ENCODE measurements at regions not wholly inside any gene's neighbourhood (a gene's known extent, or its start where the extent isn't known, plus 50 kb on each side); places are given as distances from the start of the nearest gene placed in this dataset.

DNA sequence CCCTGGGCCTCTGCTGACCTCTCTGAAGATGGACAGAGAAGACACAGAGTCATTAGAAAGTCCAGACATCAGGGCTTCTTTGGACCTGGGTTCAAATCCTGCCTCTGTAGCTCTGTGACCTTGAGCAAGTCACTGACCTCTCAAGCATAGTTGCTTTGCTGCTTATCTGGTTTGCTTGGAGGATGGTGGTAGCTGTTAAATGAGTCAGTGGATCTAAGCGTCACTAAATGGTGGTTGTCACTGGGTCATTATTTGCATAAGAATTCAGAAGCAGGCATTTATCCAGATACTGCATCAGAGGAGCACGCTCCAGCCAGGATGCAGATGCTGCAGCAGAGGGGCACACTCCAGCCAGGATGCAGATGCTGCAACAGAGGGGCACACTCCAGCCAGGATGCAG is 229.2 kb downstream of the GLI2 start:
- Histone ChIP-seq H3K4me1 (ENCODE audit: control insufficient read depth in 1 of 2, insufficient read depth in 1 of 2, low read depth in 1 of 2, low read length in 1 of 2) (no peaks in the 10 kb centered on the region), H3K36me3 (no peaks in the 10 kb centered on the region), H3K4me3 (ENCODE audit: low read depth in 1 of 2, low read length in 1 of 2) (no peak overlapping the region), H3K9me3 (no peaks in the 10 kb centered on the region), H3K27me3 (no peaks in the 10 kb centered on the region), H3K27ac (no peak overlapping the region)
- TF ChIP-seq, protein P1, sequence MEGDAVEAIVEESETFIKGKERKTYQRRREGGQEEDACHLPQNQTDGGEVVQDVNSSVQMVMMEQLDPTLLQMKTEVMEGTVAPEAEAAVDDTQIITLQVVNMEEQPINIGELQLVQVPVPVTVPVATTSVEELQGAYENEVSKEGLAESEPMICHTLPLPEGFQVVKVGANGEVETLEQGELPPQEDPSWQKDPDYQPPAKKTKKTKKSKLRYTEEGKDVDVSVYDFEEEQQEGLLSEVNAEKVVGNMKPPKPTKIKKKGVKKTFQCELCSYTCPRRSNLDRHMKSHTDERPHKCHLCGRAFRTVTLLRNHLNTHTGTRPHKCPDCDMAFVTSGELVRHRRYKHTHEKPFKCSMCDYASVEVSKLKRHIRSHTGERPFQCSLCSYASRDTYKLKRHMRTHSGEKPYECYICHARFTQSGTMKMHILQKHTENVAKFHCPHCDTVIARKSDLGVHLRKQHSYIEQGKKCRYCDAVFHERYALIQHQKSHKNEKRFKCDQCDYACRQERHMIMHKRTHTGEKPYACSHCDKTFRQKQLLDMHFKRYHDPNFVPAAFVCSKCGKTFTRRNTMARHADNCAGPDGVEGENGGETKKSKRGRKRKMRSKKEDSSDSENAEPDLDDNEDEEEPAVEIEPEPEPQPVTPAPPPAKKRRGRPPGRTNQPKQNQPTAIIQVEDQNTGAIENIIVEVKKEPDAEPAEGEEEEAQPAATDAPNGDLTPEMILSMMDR (IDR thresholded peaks at IDR 0.05) = no peak

DNA sequence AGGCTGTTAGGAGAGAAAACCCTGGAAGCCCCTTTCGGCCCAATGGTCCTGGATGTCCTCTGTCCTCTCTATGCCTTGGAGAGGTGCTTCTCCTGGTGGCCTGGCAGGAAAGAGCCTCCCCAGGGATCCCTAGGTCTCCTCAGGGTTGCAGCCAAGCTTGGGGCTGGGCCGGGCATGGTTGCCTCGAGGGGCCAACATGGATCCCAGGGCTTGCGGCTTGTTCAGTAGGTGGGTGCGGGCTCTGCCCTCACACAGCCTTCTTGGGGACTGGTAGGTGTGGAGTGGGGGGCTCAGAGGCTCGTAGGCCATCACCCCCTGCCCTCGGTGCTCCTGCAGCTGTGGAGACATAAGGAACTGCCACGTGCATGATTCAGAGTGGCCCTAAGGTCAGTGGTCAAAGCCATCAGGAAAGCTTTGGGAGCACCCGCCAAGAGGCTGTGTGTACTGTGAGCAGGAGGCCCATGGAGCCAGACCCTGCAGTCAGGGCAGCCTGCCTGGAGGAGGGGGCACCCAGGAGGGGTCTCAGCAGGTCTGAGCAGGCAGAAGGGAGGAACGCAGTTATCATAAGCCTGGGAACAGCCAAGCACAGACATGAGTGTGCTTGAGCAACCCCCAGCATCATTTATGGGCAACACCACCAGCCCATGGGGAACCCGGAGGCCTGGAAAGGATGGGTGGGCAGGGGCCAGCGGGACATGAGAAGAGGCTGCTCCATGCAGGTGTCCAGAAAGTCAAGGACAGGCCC is 231.0 kb downstream of the GLI2 start:
- no peak overlapping the region for H3K27ac ChIP-seq
- H3K4me1 ChIP-seq (ENCODE audit: control insufficient read depth in 1 of 2, insufficient read depth in 1 of 2, low read depth in 1 of 2, low read length in 1 of 2) = no peaks in the 10 kb centered on the region
- H3K27me3 ChIP-seq = no peaks in the 10 kb centered on the region
- H3K36me3 ChIP-seq = no peaks in the 10 kb centered on the region
- H3K4me3 ChIP-seq (ENCODE audit: low read depth in 1 of 2, low read length in 1 of 2) = no peak overlapping the region
- H3K9me3 ChIP-seq = no peaks in the 10 kb centered on the region
- TF ChIP-seq, protein P1 (IDR thresholded peaks at IDR 0.05) = no peak

DNA sequence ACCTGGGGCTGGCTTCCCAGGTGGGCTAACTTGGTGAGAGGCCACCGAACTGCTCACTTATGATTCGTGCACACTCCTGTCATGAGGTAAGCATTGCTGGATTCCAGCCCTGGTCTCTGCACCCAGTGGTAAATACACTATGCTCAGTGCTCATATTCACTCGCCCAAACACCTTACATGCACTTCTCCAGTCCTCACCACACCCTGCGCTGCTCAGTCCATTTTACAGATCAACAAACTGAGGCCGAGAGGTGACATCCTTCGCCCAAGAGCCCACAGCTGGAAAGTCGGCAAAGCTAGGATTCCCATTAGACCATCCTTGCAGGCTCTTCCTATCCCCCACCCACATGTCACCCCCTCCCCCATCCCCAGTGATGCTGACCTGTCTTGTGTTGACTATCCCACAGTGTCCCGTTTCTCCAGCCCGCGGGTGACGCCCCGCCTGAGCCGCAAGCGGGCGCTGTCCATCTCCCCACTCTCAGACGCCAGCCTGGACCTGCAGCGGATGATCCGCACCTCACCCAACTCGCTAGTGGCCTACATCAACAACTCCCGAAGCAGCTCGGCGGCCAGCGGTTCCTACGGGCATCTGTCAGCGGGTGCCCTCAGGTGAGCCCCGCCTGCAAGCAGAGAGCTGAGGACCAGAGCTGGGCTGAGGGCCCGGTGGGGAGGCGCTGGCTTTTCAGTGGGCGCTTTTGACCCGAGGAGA is 232.8 kb downstream of the GLI2 start:
- Histone ChIP-seq H3K4me3 (ENCODE audit: low read depth in 1 of 2, low read length in 1 of 2) (no peak overlapping the region), H3K9me3 (no peaks in the 10 kb centered on the region), H3K27me3 (no peaks in the 10 kb centered on the region), H3K36me3 (no peaks in the 10 kb centered on the region), H3K4me1 (ENCODE audit: control insufficient read depth in 1 of 2, insufficient read depth in 1 of 2, low read depth in 1 of 2, low read length in 1 of 2) (no peaks in the 10 kb centered on the region), H3K27ac (no peak overlapping the region)
- TF ChIP-seq, protein P1 (IDR thresholded peaks at IDR 0.05) = no peak

DNA sequence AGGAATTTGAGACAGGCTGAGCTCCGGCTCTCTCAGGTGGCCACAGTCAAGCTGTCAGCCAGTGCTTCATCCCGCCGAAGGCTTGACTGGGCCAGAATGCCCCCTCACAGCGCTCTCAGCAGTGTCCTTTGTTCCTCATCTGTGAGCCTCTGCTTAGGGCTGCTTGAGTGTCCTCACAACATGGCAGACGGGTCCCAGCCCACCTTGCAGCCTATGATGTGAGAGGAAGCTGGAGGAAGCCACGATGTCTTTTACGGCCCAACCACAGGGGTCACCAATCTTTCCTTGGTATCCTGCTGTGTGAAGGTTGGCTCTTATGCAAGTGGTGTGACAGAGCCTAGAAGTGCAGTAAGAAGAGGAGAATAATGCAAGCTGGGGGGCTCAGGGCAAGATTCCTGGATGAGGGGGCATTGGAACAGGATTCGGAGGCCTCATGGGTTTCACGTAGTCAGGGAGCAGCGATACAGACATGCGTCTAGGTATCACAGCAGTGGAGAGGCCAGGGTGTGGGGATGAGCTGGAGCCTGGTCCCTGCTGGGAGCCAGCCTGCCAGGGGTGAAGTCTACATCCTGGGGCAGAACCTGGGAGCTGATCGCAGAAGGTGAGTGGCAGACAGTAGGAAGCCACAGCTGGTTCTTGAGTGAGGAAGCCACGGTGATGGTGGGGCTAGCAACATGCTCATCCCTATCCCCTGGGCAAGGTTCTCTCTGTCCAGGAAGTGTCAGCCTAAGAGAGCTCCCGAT is 234.1 kb downstream of the GLI2 start:
- no peak overlapping the region for H3K4me3 ChIP-seq (ENCODE audit: low read depth in 1 of 2, low read length in 1 of 2)
- TF ChIP-seq, protein P1 (IDR thresholded peaks at IDR 0.05) = no peak
- no peaks in the 10 kb centered on the region for H3K36me3 ChIP-seq
- no peak overlapping the region for H3K27ac ChIP-seq
- no peaks in the 10 kb centered on the region for H3K27me3 ChIP-seq
- no peaks in the 10 kb centered on the region for H3K9me3 ChIP-seq
- H3K4me1 ChIP-seq (ENCODE audit: control insufficient read depth in 1 of 2, insufficient read depth in 1 of 2, low read depth in 1 of 2, low read length in 1 of 2) = no peaks in the 10 kb centered on the region

DNA sequence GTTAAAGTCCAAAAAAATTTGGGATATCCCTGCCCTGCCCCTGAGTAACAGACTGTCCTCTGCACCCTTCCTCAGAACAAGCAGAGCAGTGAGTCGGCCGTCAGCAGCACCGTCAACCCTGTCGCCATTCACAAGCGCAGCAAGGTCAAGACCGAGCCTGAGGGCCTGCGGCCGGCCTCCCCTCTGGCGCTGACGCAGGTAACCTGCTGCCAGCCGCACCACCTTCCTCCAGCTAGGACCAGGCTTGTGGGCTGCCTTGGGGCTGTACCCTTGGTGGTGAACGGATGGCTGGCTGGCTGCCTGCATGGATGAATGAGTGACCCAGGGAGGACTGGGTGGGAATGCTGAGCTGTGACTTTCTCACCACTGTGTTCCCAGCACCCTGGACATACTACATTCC is 236.2 kb downstream of the GLI2 start:
- Histone ChIP-seq H3K36me3 (no peaks in the 10 kb centered on the region), H3K4me1 (ENCODE audit: control insufficient read depth in 1 of 2, insufficient read depth in 1 of 2, low read depth in 1 of 2, low read length in 1 of 2) (no peaks in the 10 kb centered on the region), H3K27ac (no peak overlapping the region), H3K27me3 (no peaks in the 10 kb centered on the region), H3K9me3 (no peaks in the 10 kb centered on the region), H3K4me3 (ENCODE audit: low read depth in 1 of 2, low read length in 1 of 2) (no peak overlapping the region)
- TF ChIP-seq, protein P1 (IDR thresholded peaks at IDR 0.05) = no peak
